Nucleus accumbens (tissue), 56 donors: ENCODE measurements at regions not wholly inside any gene's neighbourhood (a gene's known extent, or its start where the extent isn't known, plus 50 kb on each side); places are given as distances from the start of the nearest gene placed in this dataset.
"Not testable (repeated sequence)": the region's sequence is repeated elsewhere in the genome, so short reads cannot be mapped to it uniquely, and the experiment has no call there.

Experiments
- DNase-seq, 56 donors: peaks; one replicate each; lab custom pipeline; 2025; lab: John Stamatoyannopoulos, UW

GRCh38 chr10:55551603-55552002 is 750.6 kb upstream of the PCDH15 start:
- DNase-seq = no peak

- DNase-seq = no peak
Measured at GRCh38 chr10:55550236-55550635, 749.2 kb upstream of the PCDH15 start.

- not testable (repeated sequence) for DNase-seq
Measured at GRCh38 chr10:55537497-55537896, 736.5 kb upstream of the PCDH15 start.

- DNase-seq = no peak
Measured at GRCh38 chr10:55519264-55519663, 718.2 kb upstream of the PCDH15 start.

GRCh38 chr10:55518416-55518815 is 717.4 kb upstream of the PCDH15 start:
- DNase-seq = not testable (repeated sequence)

GRCh38 chr10:55509168-55509567 is 708.1 kb upstream of the PCDH15 start:
- DNase-seq = no peak

GRCh38 chr10:55500931-55501559 is 700.0 kb upstream of the PCDH15 start:
- no peak for DNase-seq

GRCh38 chr10:55497893-55498499 is 697.0 kb upstream of the PCDH15 start:
- DNase-seq = no peak

GRCh38 chr10:55495555-55495954 is 694.5 kb upstream of the PCDH15 start:
- DNase-seq = no peak

- DNase-seq = no peak
Measured at GRCh38 chr10:55491712-55492111, 690.7 kb upstream of the PCDH15 start.

GRCh38 chr10:55485827-55486226 is 684.8 kb upstream of the PCDH15 start:
- DNase-seq = no peak

- no peak for DNase-seq
Measured at GRCh38 chr10:55476129-55476528, 675.1 kb upstream of the PCDH15 start.

GRCh38 chr10:55474258-55474657 is 673.2 kb upstream of the PCDH15 start:
- no peak for DNase-seq

- DNase-seq = no peak
Measured at GRCh38 chr10:55470840-55471239, 669.8 kb upstream of the PCDH15 start.

GRCh38 chr10:55466806-55467504 is 665.9 kb upstream of the PCDH15 start:
- no peak for DNase-seq

GRCh38 chr10:55464083-55464482 is 663.1 kb upstream of the PCDH15 start:
- DNase-seq = no peak

- no peak for DNase-seq
Measured at GRCh38 chr10:55460008-55460407, 659.0 kb upstream of the PCDH15 start.

- no peak for DNase-seq
Measured at GRCh38 chr10:55449981-55450380, 649.0 kb upstream of the PCDH15 start.

GRCh38 chr10:55446441-55447002 is 645.5 kb upstream of the PCDH15 start:
- DNase-seq = no peak

GRCh38 chr10:55441777-55442176 is 640.7 kb upstream of the PCDH15 start:
- no peak for DNase-seq

- no peak for DNase-seq
Measured at GRCh38 chr10:55426138-55426537, 625.1 kb upstream of the PCDH15 start.
